ENCODE measurements at regions not wholly inside any gene's neighbourhood (a gene's known extent, or its start where the extent isn't known, plus 50 kb on each side); places are given as distances from the start of the nearest gene placed in this dataset.
"Not testable (repeated sequence)": the region's sequence is repeated elsewhere in the genome, so short reads cannot be mapped to it uniquely, and the experiment has no call there.

DNA sequence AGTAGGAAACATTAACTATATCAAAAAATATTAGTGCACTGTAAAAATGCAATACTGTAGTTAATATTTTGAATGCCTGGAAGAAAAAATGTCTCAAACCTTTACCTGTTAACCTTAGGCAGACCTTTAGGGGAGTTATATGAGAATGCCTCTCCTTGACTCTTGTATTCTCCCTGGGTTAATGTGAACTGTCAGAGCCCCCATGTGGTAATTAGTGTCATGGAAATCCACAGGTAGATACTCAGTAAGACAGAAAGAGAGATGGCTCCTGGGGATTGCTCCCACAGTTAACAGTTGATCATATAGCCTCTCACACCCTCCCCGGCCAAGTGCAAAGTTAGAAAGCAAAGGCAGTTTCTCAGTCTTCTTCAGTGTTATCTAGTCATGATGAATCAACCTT is 742.8 kb downstream of the NR2F1-AS1 start:
- Histone ChIP-seq H3K36me3 (no peaks in the 10 kb centered on the region), H3K27ac (no peak overlapping the region), H3K9me3 (no peaks in the 10 kb centered on the region), H3K4me3 (no peak overlapping the region), H3K27me3 (no peaks in the 10 kb centered on the region), H3K4me1 (no peaks in the 10 kb centered on the region)
- DNase-seq (no peak), ATAC-seq (no peak)
- WGBS, 4 donors: 72 to 80% (median 77%) methylated on average over 1 of the region's 1 CpG
- intact Hi-C loops (cut with DNase I): no loop called here
- TF ChIP-seq, protein P1, sequence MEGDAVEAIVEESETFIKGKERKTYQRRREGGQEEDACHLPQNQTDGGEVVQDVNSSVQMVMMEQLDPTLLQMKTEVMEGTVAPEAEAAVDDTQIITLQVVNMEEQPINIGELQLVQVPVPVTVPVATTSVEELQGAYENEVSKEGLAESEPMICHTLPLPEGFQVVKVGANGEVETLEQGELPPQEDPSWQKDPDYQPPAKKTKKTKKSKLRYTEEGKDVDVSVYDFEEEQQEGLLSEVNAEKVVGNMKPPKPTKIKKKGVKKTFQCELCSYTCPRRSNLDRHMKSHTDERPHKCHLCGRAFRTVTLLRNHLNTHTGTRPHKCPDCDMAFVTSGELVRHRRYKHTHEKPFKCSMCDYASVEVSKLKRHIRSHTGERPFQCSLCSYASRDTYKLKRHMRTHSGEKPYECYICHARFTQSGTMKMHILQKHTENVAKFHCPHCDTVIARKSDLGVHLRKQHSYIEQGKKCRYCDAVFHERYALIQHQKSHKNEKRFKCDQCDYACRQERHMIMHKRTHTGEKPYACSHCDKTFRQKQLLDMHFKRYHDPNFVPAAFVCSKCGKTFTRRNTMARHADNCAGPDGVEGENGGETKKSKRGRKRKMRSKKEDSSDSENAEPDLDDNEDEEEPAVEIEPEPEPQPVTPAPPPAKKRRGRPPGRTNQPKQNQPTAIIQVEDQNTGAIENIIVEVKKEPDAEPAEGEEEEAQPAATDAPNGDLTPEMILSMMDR (IDR thresholded peaks at IDR 0.05): no peak
- TF ChIP-seq POLR2A (IDR thresholded peaks at IDR 0.05): no peak

DNA sequence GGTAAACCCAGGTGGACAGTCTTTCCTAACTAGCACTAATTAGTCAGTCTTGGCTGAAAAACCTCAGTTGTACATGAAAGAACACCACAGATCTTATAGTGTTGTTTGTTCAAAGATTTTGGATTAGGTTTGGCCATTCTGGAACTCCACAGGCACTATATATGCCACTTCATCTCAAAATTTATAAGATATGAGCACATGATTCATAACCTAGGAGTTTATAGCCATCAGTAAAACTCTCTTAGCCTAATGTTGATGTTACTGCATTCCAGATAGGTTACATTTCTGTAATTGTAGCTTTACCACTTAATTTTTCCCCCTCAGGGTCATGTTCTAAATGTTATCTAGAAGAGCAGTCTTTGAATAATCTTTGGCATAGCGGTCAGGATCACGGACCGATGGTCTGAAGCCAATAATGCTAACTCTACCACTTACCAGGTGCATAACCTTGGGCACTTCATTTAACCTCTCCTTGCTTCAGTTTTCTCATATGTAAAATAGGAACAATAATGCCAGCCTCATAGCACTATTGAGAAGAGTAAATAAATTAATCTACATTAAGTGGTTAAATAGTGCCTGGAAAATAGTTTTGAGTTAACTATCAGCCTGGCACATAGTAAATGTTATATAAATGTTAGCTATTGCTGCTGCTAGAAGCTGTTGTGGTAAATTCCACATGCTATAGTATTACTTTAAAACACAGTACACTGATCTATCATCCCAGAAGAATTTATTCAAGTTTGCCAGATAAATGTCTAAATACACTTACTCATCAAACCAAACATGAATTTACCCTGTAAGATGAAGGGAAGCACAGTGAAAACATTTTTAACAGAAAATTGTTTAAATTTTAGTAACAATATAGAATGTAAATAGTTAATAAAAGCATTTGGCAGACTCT is 743.9 kb downstream of the NR2F1-AS1 start:
- 74 to 92% (median 85%) methylated on average over 3 of the region's 3 CpGs for WGBS, 4 donors
- H3K4me1 ChIP-seq: no peaks in the 10 kb centered on the region
- no peaks in the 10 kb centered on the region for H3K27me3 ChIP-seq
- no peak for TF ChIP-seq POLR2A (IDR thresholded peaks at IDR 0.05)
- TF ChIP-seq, protein P1 (IDR thresholded peaks at IDR 0.05): no peak
- ATAC-seq (no peak), DNase-seq (no peak)
- H3K36me3 ChIP-seq: no peaks in the 10 kb centered on the region
- H3K27ac ChIP-seq: no peak overlapping the region
- H3K9me3 ChIP-seq: no peaks in the 10 kb centered on the region
- intact Hi-C loops (cut with DNase I): no loop called here
- H3K4me3 ChIP-seq: no peak overlapping the region

DNA sequence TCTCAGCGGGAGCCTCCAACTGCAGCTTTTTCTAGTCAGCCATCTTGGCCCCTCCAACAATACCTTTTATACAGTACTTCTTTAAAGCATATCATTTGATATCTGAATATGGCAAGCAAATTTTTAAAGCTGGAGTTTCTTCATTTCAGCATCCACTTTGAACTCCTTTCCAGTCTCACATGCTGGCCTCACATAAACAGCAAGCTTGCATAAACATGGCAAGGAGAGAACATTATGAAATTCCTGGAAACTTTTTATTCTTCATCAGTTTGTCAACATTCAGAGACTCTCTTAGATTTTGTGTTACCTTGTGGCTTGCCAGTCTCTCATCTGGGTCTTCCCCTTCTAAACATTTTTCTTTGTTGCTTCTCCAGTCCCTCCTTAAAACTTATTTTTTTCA is 745.3 kb downstream of the NR2F1-AS1 start:
- 0 to 49% (median 0%) methylated on average over 1 of the region's 1 CpG for WGBS, 4 donors
- no peak for ATAC-seq
- Histone ChIP-seq H3K9me3 (peaks cover 0 to 7% (median 0%) of the 10 kb centered on the region in 12 donors), H3K27ac (no peak overlapping the region), H3K4me1 (no peaks in the 10 kb centered on the region), H3K36me3 (no peaks in the 10 kb centered on the region), H3K4me3 (no peak overlapping the region), H3K27me3 (no peaks in the 10 kb centered on the region)
- no peak for DNase-seq
- intact Hi-C loops (cut with DNase I): no loop called here
- TF ChIP-seq, protein P1 (IDR thresholded peaks at IDR 0.05): no peak
- TF ChIP-seq POLR2A (IDR thresholded peaks at IDR 0.05): no peak

DNA sequence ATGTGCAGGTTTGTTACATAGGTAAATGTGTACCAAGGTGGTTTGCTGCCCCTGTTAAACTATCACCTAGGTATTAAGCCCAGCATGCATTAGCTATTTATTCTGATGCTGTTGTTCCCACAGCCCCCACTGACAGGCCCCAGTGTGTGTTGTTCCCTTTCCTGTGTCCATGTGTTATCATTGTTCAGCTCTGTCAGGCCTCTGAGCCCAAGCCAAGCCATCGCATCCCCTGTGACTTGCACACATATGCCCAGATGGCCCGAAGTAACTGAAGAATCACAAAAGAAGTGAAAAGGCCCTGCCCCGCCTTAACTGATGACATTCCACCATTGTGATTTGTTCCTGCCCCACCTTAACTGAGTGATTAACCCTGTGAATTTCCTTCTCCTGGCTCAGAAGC is 757.5 kb downstream of the NR2F1-AS1 start:
- 72 to 87% (median 78%) methylated on average over 3 of the region's 3 CpGs for WGBS, 4 donors
- H3K9me3 ChIP-seq; intact Hi-C loops (cut with DNase I); H3K4me1 ChIP-seq; ATAC-seq; H3K4me3 ChIP-seq; H3K27me3 ChIP-seq; H3K27ac ChIP-seq; DNase-seq; H3K36me3 ChIP-seq: not testable (repeated sequence)

- intact Hi-C loops (cut with DNase I): no loop called here
- no peaks in the 10 kb centered on the region for H3K27me3 ChIP-seq
- TF ChIP-seq POLR2A (IDR thresholded peaks at IDR 0.05): no peak
- TF ChIP-seq, protein P1 (IDR thresholded peaks at IDR 0.05): no peak
- no peaks in the 10 kb centered on the region for H3K9me3 ChIP-seq
- no peak overlapping the region for H3K27ac ChIP-seq
- ATAC-seq (no peak), DNase-seq (no peak)
- H3K36me3 ChIP-seq: no peaks in the 10 kb centered on the region
- H3K4me3 ChIP-seq: no peak overlapping the region
- no peaks in the 10 kb centered on the region for H3K4me1 ChIP-seq
- WGBS, 4 donors: 71 to 87% (median 81%) methylated on average over 9 of the region's 9 CpGs
Measured at GRCh38 chr5:92822183-92822582, 758.8 kb downstream of the NR2F1-AS1 start.

All from heart left ventricle (tissue), 16 donors.